ENCODE measurements at regions not wholly inside any gene's neighbourhood (a gene's known extent, or its start where the extent isn't known, plus 50 kb on each side); places are given as distances from the start of the nearest gene placed in this dataset.

GRCh38 chr4:3648731-3649130 is 116.5 kb upstream of the LRPAP1 start:
- H3K79me2 ChIP-seq (replicated peaks; ENCODE audit: insufficient read depth, low read length) = no peaks in the 10 kb centered on the region
- H3K9me3 ChIP-seq (ENCODE audit: low read length) = no peaks in the 10 kb centered on the region
- H4K20me1 ChIP-seq (ENCODE audit: insufficient read depth) = no peaks in the 10 kb centered on the region
- no peaks in the 10 kb centered on the region for H3K9me2 ChIP-seq (ENCODE audit: insufficient read depth, low read length)
- no peaks in the 10 kb centered on the region for H3F3A ChIP-seq (ENCODE audit: insufficient read depth, low read length, poor library complexity, severe bottlenecking)
- no peak overlapping the region for H2AFZ ChIP-seq (ENCODE audit: low read depth, low read length)
- no peaks in the 10 kb centered on the region for H3K27me3 ChIP-seq (ENCODE audit: insufficient read depth, low read depth, low read length)
- no peak overlapping the region for H3K4me3 ChIP-seq (ENCODE audit: low read length)
- no peak overlapping the region for H3K27ac ChIP-seq (ENCODE audit: low read length)
- H3K36me3 ChIP-seq (ENCODE audit: insufficient read depth, low read length) = no peaks in the 10 kb centered on the region
- TF ChIP-seq MXI1 (conservative IDR thresholded peaks at IDR 0.05; ENCODE audit: poor library complexity, severe bottlenecking) (no peak), REST (IDR thresholded peaks at IDR 0.05; ENCODE audit: borderline replicate concordance) (no peak)
- no peak overlapping the region for H3K9ac ChIP-seq (ENCODE audit: low read length)
- no peak overlapping the region for H3K4me2 ChIP-seq (ENCODE audit: low read length)

- H3K79me2 ChIP-seq (replicated peaks; ENCODE audit: insufficient read depth, low read length) = no peaks in the 10 kb centered on the region
- no peaks in the 10 kb centered on the region for H3K9me2 ChIP-seq (ENCODE audit: insufficient read depth, low read length)
- TF ChIP-seq MXI1 (conservative IDR thresholded peaks at IDR 0.05; ENCODE audit: poor library complexity, severe bottlenecking) = no peak
- TF ChIP-seq EP300 (conservative IDR thresholded peaks at IDR 0.05; ENCODE audit: poor library complexity, severe bottlenecking) = no peak
- no peak for TF ChIP-seq SMC3 (conservative IDR thresholded peaks at IDR 0.05; ENCODE audit: poor library complexity)
- no peak for TF ChIP-seq POLR2AphosphoS5 (IDR thresholded peaks at IDR 0.05)
- no peak for TF ChIP-seq EZH2 (IDR thresholded peaks at IDR 0.05; ENCODE audit: borderline replicate concordance, insufficient read depth, low read length, poor library complexity, severe bottlenecking)
- no peak for TF ChIP-seq CTCF (IDR thresholded peaks at IDR 0.05; ENCODE audit: poor library complexity, severe bottlenecking)
- TF ChIP-seq REST (IDR thresholded peaks at IDR 0.05; ENCODE audit: borderline replicate concordance) = no peak
- no peak for TF ChIP-seq TAF1 (IDR thresholded peaks at IDR 0.05; ENCODE audit: low read depth)
- no peak for TF ChIP-seq RAD21 (conservative IDR thresholded peaks at IDR 0.05)
- no peak overlapping the region for H2AFZ ChIP-seq (ENCODE audit: low read depth, low read length)
- no peak overlapping the region for H3K4me3 ChIP-seq (ENCODE audit: low read length)
- H3F3A ChIP-seq (ENCODE audit: insufficient read depth, low read length, poor library complexity, severe bottlenecking) = no peaks in the 10 kb centered on the region
- no peak overlapping the region for H3K4me2 ChIP-seq (ENCODE audit: low read length)
- H3K9me3 ChIP-seq (ENCODE audit: low read length) = no peaks in the 10 kb centered on the region
- no peak overlapping the region for H3K27ac ChIP-seq (ENCODE audit: low read length)
- H3K9ac ChIP-seq (ENCODE audit: low read length) = no peak overlapping the region
- H3K36me3 ChIP-seq (ENCODE audit: insufficient read depth, low read length) = no peaks in the 10 kb centered on the region
- no peaks in the 10 kb centered on the region for H4K20me1 ChIP-seq (ENCODE audit: insufficient read depth)
- H3K27me3 ChIP-seq (ENCODE audit: insufficient read depth, low read depth, low read length) = no peaks in the 10 kb centered on the region
Observed at GRCh38 chr4:3648195-3648594, 116.0 kb upstream of the LRPAP1 start.

Measured in neural cell (in vitro differentiated cells).